ENCODE measurements at regions not wholly inside any gene's neighbourhood (a gene's known extent, or its start where the extent isn't known, plus 50 kb on each side); places are given as distances from the start of the nearest gene placed in this dataset.
"Not testable (repeated sequence)": the region's sequence is repeated elsewhere in the genome, so short reads cannot be mapped to it uniquely, and the experiment has no call there.

DNA sequence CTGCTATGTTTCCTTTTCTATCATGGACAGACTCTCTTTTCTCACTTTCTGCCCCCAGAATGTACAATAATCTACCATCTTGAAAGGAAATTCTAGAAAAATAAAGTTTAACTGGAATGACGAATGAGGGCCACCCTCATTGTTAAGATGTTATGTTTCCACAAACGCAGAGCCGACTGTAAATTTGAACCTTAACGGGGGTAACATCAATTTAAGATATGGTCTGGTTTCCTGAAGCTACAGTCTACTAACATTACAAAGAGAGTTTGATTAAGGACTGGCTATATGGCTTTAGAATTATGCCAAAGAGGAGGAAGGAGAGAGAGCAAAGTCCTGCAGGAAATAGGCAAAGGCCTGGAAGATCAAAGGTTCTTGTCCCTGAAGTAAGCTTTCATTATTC lies 227.2 kb downstream of the USP46 start (continued):
- TF ChIP-seq, protein P1, sequence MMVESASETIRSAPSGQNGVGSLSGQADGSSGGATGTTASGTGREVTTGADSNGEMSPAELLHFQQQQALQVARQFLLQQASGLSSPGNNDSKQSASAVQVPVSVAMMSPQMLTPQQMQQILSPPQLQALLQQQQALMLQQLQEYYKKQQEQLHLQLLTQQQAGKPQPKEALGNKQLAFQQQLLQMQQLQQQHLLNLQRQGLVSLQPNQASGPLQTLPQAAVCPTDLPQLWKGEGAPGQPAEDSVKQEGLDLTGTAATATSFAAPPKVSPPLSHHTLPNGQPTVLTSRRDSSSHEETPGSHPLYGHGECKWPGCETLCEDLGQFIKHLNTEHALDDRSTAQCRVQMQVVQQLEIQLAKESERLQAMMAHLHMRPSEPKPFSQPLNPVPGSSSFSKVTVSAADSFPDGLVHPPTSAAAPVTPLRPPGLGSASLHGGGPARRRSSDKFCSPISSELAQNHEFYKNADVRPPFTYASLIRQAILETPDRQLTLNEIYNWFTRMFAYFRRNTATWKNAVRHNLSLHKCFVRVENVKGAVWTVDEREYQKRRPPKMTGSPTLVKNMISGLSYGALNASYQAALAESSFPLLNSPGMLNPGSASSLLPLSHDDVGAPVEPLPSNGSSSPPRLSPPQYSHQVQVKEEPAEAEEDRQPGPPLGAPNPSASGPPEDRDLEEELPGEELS (CRISPR knock-in tag; IDR thresholded peaks at IDR 0.05), result no peak
- TF ChIP-seq MXD4 (CRISPR knock-in tag; IDR thresholded peaks at IDR 0.05; ENCODE audit: borderline replicate concordance), result no peak

DNA sequence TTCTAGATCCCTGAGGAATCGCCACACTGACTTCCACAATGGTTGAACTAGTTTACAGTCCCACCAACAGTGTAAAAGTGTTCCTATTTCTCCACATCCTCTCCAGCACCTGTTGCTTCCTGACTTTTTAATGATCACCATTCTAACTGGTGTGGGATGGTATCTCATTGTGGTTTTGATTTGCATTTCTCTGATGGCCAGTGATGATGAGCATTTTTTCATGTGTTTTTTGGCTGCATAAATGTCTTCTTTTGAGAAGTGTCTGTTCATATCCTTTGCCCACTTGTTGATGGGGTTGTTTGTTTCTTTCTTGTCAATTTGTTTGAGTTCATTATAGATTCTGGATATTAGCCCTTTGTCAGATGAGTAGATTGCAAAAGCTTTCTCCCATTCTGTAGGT lies 216.6 kb downstream of the USP46 start:
- H3K4me3 Mint-ChIP-seq; POLR2A ChIA-PET; H3K27ac Mint-ChIP-seq; CTCF ChIA-PET; ATAC-seq; H3K4me1 Mint-ChIP-seq; DNase-seq (ENCODE audit: low spot score): not testable (repeated sequence)
- H3K27me3 Mint-ChIP-seq (ENCODE audit: low read depth), result peaks cover 17% of the 10 kb centered on the region
- H3K9me3 Mint-ChIP-seq, result peaks cover 48% of the 10 kb centered on the region
- H3K36me3 Mint-ChIP-seq, result peaks cover 22% of the 10 kb centered on the region

DNA sequence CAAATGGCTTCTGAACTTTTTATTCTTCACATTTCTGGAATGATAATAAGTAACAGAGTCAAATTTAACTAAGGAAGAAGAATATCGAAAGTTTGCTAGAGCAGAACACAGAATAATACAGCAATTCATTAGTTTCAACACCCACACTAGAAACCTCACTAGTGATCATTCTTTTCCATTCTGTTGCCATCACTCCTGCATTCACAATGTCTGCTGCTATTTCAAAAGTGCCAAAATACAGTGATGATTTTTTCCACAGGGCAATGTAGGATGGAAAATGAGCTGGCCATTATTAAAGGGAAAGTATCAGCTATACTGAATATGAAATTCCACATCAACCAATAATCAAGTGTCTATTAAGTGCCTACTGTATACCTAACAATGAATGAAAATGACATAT lies 186.7 kb downstream of the USP46 start:
- H3K27me3 Mint-ChIP-seq (ENCODE audit: low read depth), result no peaks in the 10 kb centered on the region; the same call in 1 of the 2 replicates
- ChIA-PET POLR2A (no interaction called here), CTCF (no interaction called here)
- H3K36me3 Mint-ChIP-seq, result peaks cover 2% of the 10 kb centered on the region; the same call in 1 of the 2 replicates
- H3K9me3 Mint-ChIP-seq, result peaks cover 7% of the 10 kb centered on the region; the same call in 1 of the 2 replicates
- H3K4me3 Mint-ChIP-seq, result no peak overlapping the region
- no peak for TF ChIP-seq CREB1 (CRISPR knock-in tag; IDR thresholded peaks at IDR 0.05)
- TF ChIP-seq, protein P2, sequence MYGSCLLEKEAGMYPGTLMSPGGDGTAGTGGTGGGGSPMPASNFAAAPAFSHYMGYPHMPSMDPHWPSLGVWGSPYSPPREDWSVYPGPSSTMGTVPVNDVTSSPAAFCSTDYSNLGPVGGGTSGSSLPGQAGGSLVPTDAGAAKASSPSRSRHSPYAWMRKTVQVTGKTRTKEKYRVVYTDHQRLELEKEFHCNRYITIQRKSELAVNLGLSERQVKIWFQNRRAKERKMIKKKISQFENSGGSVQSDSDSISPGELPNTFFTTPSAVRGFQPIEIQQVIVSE (CRISPR knock-in tag; IDR thresholded peaks at IDR 0.05; ENCODE audit: borderline replicate concordance), result no peak
- TF ChIP-seq, protein P3, sequence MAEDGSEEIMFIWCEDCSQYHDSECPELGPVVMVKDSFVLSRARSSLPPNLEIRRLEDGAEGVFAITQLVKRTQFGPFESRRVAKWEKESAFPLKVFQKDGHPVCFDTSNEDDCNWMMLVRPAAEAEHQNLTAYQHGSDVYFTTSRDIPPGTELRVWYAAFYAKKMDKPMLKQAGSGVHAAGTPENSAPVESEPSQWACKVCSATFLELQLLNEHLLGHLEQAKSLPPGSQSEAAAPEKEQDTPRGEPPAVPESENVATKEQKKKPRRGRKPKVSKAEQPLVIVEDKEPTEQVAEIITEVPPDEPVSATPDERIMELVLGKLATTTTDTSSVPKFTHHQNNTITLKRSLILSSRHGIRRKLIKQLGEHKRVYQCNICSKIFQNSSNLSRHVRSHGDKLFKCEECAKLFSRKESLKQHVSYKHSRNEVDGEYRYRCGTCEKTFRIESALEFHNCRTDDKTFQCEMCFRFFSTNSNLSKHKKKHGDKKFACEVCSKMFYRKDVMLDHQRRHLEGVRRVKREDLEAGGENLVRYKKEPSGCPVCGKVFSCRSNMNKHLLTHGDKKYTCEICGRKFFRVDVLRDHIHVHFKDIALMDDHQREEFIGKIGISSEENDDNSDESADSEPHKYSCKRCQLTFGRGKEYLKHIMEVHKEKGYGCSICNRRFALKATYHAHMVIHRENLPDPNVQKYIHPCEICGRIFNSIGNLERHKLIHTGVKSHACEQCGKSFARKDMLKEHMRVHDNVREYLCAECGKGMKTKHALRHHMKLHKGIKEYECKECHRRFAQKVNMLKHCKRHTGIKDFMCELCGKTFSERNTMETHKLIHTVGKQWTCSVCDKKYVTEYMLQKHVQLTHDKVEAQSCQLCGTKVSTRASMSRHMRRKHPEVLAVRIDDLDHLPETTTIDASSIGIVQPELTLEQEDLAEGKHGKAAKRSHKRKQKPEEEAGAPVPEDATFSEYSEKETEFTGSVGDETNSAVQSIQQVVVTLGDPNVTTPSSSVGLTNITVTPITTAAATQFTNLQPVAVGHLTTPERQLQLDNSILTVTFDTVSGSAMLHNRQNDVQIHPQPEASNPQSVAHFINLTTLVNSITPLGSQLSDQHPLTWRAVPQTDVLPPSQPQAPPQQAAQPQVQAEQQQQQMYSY (CRISPR knock-in tag; IDR thresholded peaks at IDR 0.05), result no peak
- no peak for TF ChIP-seq ZNF121 (CRISPR knock-in tag; IDR thresholded peaks at IDR 0.05)
- no peak for TF ChIP-seq NFE2L1 (CRISPR knock-in tag; IDR thresholded peaks at IDR 0.05)
- TF ChIP-seq GABPB1 (CRISPR knock-in tag; IDR thresholded peaks at IDR 0.05), result no peak
- no peak for TF ChIP-seq NR1H2 (CRISPR knock-in tag; IDR thresholded peaks at IDR 0.05)
- TF ChIP-seq TEAD1 (CRISPR knock-in tag; IDR thresholded peaks at IDR 0.05), result no peak
- no peak for TF ChIP-seq SMAD4 (CRISPR knock-in tag; IDR thresholded peaks at IDR 0.05)
- TF ChIP-seq RELA (CRISPR knock-in tag; IDR thresholded peaks at IDR 0.05; ENCODE audit: borderline replicate concordance), result no peak
- no peak for TF ChIP-seq TEAD4 (CRISPR knock-in tag; IDR thresholded peaks at IDR 0.05)
- TF ChIP-seq ATF1 (CRISPR knock-in tag; IDR thresholded peaks at IDR 0.05), result no peak
- no peak for TF ChIP-seq ELF4 (CRISPR knock-in tag; IDR thresholded peaks at IDR 0.05; ENCODE audit: low read depth)
- TF ChIP-seq OVOL2 (CRISPR knock-in tag; IDR thresholded peaks at IDR 0.05; ENCODE audit: borderline replicate concordance), result no peak
- no peak for TF ChIP-seq GRHL2 (CRISPR knock-in tag; IDR thresholded peaks at IDR 0.05; ENCODE audit: insufficient replicate concordance, severe bottlenecking)
- TF ChIP-seq SP1 (CRISPR knock-in tag; conservative IDR thresholded peaks at IDR 0.05), result no peak
- TF ChIP-seq FOXP1 (CRISPR knock-in tag; IDR thresholded peaks at IDR 0.05; ENCODE audit: borderline replicate concordance), result no peak
- no peak for TF ChIP-seq SMAD3 (CRISPR knock-in tag; IDR thresholded peaks at IDR 0.05; ENCODE audit: borderline replicate concordance)
- no peak for TF ChIP-seq PRRX2 (CRISPR knock-in tag; IDR thresholded peaks at IDR 0.05)
- ATAC-seq (no peak), DNase-seq (ENCODE audit: low spot score) (no peak)
- 0 out of 2 replicates have a peak, but pooled peaks cover 5% of the 10 kb centered on the region for H3K4me1 Mint-ChIP-seq
- no peak overlapping the region for H3K27ac Mint-ChIP-seq
